A549 (cell line): ENCODE measurements at regions not wholly inside any gene's neighbourhood (a gene's known extent, or its start where the extent isn't known, plus 50 kb on each side); places are given as distances from the start of the nearest gene placed in this dataset.

Experiments
- ATAC-seq, 2 experiments: fragments of 200-7000 bp in 1 of 2; fragments of >200 bp in 1 of 2; cut with Nextera tagmentation in 1 of 2; cut with Tn5 transposase in 1 of 2; 3 replicates each; pipeline versions ENCODE4 v1.8.0 to v1.9.1; 2018 to 2020; ENCODE audit warnings: mild to moderate bottlenecking in 1 of 2, moderate library complexity in 1 of 2
- CTCF ChIA-PET: fragments of 300-600 bp; sonication (Branson Sonifier 250); formaldehyde crosslinking; extraction: SDS; loops from one replicate; lab custom pipeline; 2021; ENCODE audit warnings: antibody characterized with exemption, inconsistent platforms; lab: Yijun Ruan, JAX
- POLR2A ChIA-PET: fragments of 350-600 bp; formaldehyde crosslinking; extraction: SDS; loops from one replicate; lab custom pipeline; 2021; ENCODE audit warnings: antibody characterized with exemption, inconsistent platforms; lab: Yijun Ruan, JAX
- DNase-seq, 2 experiments: peaks; one replicate each; pipeline versions ENCODE4 v3.0.0 to v3.0.0-alpha.2; 2011 to 2016; ENCODE audit warnings: low read depth in 1 of 2, low spot score in 1 of 2
- FAIRE-seq: peaks from 2 replicates; lab custom pipeline; 2011; peaks lifted over from hg19 to GRCh38; lab: Jason Lieb, UNC
- H3K27ac ChIP-seq, 2 experiments: fragments of >200 bp; sonication (Bioruptor Twin); formaldehyde crosslinking; 3 replicates each; pipeline ENCODE4 v1.5.1; 2016 to 2017
- H3K4me1 ChIP-seq: fragments of >200 bp; sonication (Bioruptor Twin); formaldehyde crosslinking; 3 replicates; pipeline ENCODE4 v1.6.1; 2016
- H3K4me2 ChIP-seq: fragments of >200 bp; sonication (Bioruptor Twin); formaldehyde crosslinking; 3 replicates; pipeline ENCODE4 v1.6.1; 2016
- H3K4me3 ChIP-seq: fragments of >200 bp; sonication (Bioruptor Twin); formaldehyde crosslinking; 3 replicates; pipeline ENCODE4 v1.5.1; 2016
- H3K9me3 ChIP-seq: fragments of >200 bp; sonication (Bioruptor Twin); formaldehyde crosslinking; 3 replicates; pipeline ENCODE4 v1.6.1; 2016
- CHD4 ChIP-seq: fragments of 200-600 bp; sonication (generic); IDR thresholded peaks from 2 replicates; pipeline ENCODE4 v1.6.1; 2016; ENCODE audit warnings: antibody characterized with exemption, mild to moderate bottlenecking, borderline replicate concordance
- EHMT2 ChIP-seq: fragments of 200-600 bp; sonication (generic); IDR thresholded peaks from 2 replicates; pipeline ENCODE4 v1.6.1; 2016; ENCODE audit warnings: antibody characterized with exemption, low read depth, mild to moderate bottlenecking, moderate library complexity
- FOXS1 ChIP-seq: fragments of 250-450 bp; sonication (Bioruptor Pico); IDR thresholded peaks from 2 replicates; pipeline ENCODE4 v1.5.0; 2020; ENCODE audit warnings: mild to moderate bottlenecking, moderate library complexity
- HOXA7 ChIP-seq: fragments of 250-450 bp; sonication (Bioruptor Pico); IDR thresholded peaks from 2 replicates; pipeline ENCODE4 v1.5.0; 2020; ENCODE audit warnings: mild to moderate bottlenecking, moderate library complexity
- MAZ ChIP-seq: fragments of 150-350 bp; IDR thresholded peaks from 2 replicates; pipeline ENCODE4 v1.6.1; 2014; ENCODE audit warnings: antibody characterized with exemption, low read depth, low read length, borderline replicate concordance
- NFE2L2 ChIP-seq: fragments of 150-350 bp; conservative IDR thresholded peaks from 2 replicates; pipeline ENCODE4 v1.6.1; 2014; ENCODE audit warnings: low read length
- PBX3 ChIP-seq: IDR thresholded peaks from 2 replicates; pipeline ENCODE4 v1.6.1; 2012
- PHF8 ChIP-seq: fragments of 200-600 bp; sonication (generic); IDR thresholded peaks from 2 replicates; pipeline ENCODE4 v1.6.1; 2016; ENCODE audit warnings: low read depth, mild to moderate bottlenecking, antibody characterized with exemption, moderate library complexity, borderline replicate concordance
- POLR2A ChIP-seq: IDR thresholded peaks from 2 replicates; pipeline ENCODE4 v1.6.1; 2012; ENCODE audit warnings: mild to moderate bottlenecking, low read length
- RARB ChIP-seq: fragments of 250-450 bp; sonication (Bioruptor Pico); IDR thresholded peaks from 2 replicates; pipeline ENCODE4 v1.8.0; 2021; ENCODE audit warnings: mild to moderate bottlenecking, moderate library complexity
- REST ChIP-seq: fragments of 200-600 bp; sonication (generic); IDR thresholded peaks from 2 replicates; pipeline ENCODE4 v1.6.1; 2016; ENCODE audit warnings: antibody characterized with exemption, mild to moderate bottlenecking, moderate library complexity
- TFCP2L1 ChIP-seq: fragments of 250-450 bp; sonication (Bioruptor Pico); IDR thresholded peaks from 2 replicates; pipeline ENCODE4 v1.5.0; 2021; ENCODE audit warnings: mild to moderate bottlenecking
- ZC3H11A ChIP-seq: fragments of 450-650 bp; IDR thresholded peaks from 2 replicates; pipeline ENCODE4 v1.6.1; 2014; ENCODE audit warnings: antibody characterized with exemption, mild to moderate bottlenecking
- ZFP36 ChIP-seq: fragments of 450-650 bp; IDR thresholded peaks from 2 replicates; pipeline ENCODE4 v1.6.1; 2014; ENCODE audit warnings: borderline replicate concordance; ENCODE audit not compliant: partially characterized antibody
- ZSCAN20 ChIP-seq: fragments of 250-450 bp; sonication (Bioruptor Pico); IDR thresholded peaks from 2 replicates; pipeline ENCODE4 v1.8.0; 2022; ENCODE audit warnings: mild to moderate bottlenecking, moderate library complexity
- WGBS: methylation state at CpG from one replicate; pipeline ENCODE4 v1.1.6; 2017; ENCODE audit errors: missing lambda C conversion rate; 5-methylcytosine and 5-hydroxymethylcytosine counted together
- TF ChIP-seq, protein P1 (sequence below): fragments of 150-350 bp; IDR thresholded peaks from 2 replicates; pipeline ENCODE4 v1.6.1; 2014; ENCODE audit warnings: low read depth, mild to moderate bottlenecking, low read length
- TF ChIP-seq, protein P2 (sequence below): fragments of >200 bp; sonication (Bioruptor Twin); formaldehyde crosslinking; IDR thresholded peaks from 3 replicates; pipeline ENCODE4 v1.6.1; 2016
- TF ChIP-seq, protein P3 (sequence below): fragments of >200 bp; sonication (Bioruptor Twin); formaldehyde crosslinking; IDR thresholded peaks from 3 replicates; pipeline ENCODE4 v1.5.1; 2016

GRCh38 chr1:104460880-104461279 is 711.2 kb downstream of the AMY1C start:
- ChIA-PET CTCF (no interaction called here), POLR2A (no interaction called here)
- 17% methylated on average over 1 of the region's 1 CpG for WGBS
- Histone ChIP-seq H3K4me3 (no peak overlapping the region), H3K4me2 (no peak overlapping the region), H3K27ac (no peak overlapping the region), H3K4me1 (no peaks in the 10 kb centered on the region), H3K9me3 (no peaks in the 10 kb centered on the region)
- ATAC-seq (no peak), FAIRE-seq (no peak), DNase-seq (no peak)
- no peak for TF ChIP-seq HOXA7 (CRISPR knock-in tag)
- no peak for TF ChIP-seq POLR2A
- TF ChIP-seq, protein P1, sequence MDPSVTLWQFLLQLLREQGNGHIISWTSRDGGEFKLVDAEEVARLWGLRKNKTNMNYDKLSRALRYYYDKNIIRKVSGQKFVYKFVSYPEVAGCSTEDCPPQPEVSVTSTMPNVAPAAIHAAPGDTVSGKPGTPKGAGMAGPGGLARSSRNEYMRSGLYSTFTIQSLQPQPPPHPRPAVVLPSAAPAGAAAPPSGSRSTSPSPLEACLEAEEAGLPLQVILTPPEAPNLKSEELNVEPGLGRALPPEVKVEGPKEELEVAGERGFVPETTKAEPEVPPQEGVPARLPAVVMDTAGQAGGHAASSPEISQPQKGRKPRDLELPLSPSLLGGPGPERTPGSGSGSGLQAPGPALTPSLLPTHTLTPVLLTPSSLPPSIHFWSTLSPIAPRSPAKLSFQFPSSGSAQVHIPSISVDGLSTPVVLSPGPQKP = no peak
- TF ChIP-seq REST = peak; percentile 36; the same call in 1 of the 2 replicates

DNA sequence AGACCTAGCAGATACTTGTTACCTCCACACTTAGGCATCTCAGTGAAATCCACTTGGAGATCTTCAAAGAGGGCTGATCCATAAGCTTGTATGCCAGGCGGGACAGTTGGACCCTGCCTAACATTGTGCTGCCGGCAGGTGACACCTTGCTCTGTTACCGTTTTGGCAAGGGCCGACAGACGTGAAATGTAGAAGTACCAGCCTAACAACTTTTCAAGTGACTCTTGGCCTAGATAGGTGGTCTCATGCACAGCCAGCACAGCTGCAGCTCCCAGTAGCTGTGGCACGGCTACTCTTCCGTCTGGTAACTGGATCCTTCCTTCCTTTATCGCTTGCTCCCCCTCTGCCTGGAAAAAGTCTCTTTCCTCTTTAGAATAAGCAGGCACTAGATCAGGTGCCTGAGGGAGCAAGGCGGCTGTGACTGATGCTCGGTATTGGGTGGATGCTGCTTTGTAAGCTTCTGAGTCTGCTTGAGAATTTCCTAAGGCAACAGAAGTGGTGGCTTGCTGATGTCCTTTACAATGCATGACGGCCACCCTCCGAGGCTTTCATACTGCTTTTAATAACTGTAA is 713.5 kb downstream of the AMY1C start:
- H3K9me3 ChIP-seq = no peaks in the 10 kb centered on the region
- CTCF ChIA-PET = no interaction called here
- no peaks in the 10 kb centered on the region for H3K4me1 ChIP-seq
- no peak overlapping the region for H3K27ac ChIP-seq
- H3K4me2 ChIP-seq = no peak overlapping the region
- POLR2A ChIA-PET = no interaction called here
- FAIRE-seq (no peak), ATAC-seq (no peak), DNase-seq (no peak)
- TF ChIP-seq FOXS1 (no peak), PBX3 (no peak), NFE2L2 (no peak), MAZ (no peak), TFCP2L1 (CRISPR knock-in tag) (no peak), ZFP36 (no peak), CHD4 (no peak), EHMT2 (no peak), ZC3H11A (no peak), PHF8 (no peak), RARB (no peak), ZSCAN20 (CRISPR knock-in tag) (no peak)
- TF ChIP-seq, protein P2, sequence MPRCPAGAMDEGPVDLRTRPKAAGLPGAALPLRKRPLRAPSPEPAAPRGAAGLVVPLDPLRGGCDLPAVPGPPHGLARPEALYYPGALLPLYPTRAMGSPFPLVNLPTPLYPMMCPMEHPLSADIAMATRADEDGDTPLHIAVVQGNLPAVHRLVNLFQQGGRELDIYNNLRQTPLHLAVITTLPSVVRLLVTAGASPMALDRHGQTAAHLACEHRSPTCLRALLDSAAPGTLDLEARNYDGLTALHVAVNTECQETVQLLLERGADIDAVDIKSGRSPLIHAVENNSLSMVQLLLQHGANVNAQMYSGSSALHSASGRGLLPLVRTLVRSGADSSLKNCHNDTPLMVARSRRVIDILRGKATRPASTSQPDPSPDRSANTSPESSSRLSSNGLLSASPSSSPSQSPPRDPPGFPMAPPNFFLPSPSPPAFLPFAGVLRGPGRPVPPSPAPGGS = no peak
- TF ChIP-seq, protein P3, sequence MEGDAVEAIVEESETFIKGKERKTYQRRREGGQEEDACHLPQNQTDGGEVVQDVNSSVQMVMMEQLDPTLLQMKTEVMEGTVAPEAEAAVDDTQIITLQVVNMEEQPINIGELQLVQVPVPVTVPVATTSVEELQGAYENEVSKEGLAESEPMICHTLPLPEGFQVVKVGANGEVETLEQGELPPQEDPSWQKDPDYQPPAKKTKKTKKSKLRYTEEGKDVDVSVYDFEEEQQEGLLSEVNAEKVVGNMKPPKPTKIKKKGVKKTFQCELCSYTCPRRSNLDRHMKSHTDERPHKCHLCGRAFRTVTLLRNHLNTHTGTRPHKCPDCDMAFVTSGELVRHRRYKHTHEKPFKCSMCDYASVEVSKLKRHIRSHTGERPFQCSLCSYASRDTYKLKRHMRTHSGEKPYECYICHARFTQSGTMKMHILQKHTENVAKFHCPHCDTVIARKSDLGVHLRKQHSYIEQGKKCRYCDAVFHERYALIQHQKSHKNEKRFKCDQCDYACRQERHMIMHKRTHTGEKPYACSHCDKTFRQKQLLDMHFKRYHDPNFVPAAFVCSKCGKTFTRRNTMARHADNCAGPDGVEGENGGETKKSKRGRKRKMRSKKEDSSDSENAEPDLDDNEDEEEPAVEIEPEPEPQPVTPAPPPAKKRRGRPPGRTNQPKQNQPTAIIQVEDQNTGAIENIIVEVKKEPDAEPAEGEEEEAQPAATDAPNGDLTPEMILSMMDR = no peak
- H3K4me3 ChIP-seq = no peak overlapping the region
- WGBS = 55% methylated on average over 12 of the region's 12 CpGs
